IMR-90 (cell line): ENCODE measurements at regions not wholly inside any gene's neighbourhood (a gene's known extent, or its start where the extent isn't known, plus 50 kb on each side); places are given as distances from the start of the nearest gene placed in this dataset.

Experiments
- ATAC-seq: fragments of 200-7000 bp; cut with Tn5 transposase; 2 replicates; pipeline ENCODE4 v1.9.1; 2020; ENCODE audit warnings: low read depth, mild to moderate bottlenecking, moderate library complexity
- BruUV-seq: library from RNA; stranded (reverse); fragments of 400-500 nt; replicated peaks from 2 replicates; lab custom pipeline; 2021; lab: Mats Ljungman, UMichigan
- CTCF ChIA-PET: fragments of 300-600 bp; formaldehyde crosslinking; extraction: SDS; loops from one replicate; lab custom pipeline; 2021; ENCODE audit warnings: antibody characterized with exemption; lab: Yijun Ruan, JAX
- POLR2A ChIA-PET: fragments of 300-600 bp; sonication (Branson Sonifier 250); formaldehyde crosslinking; loops from one replicate; lab custom pipeline; 2022; ENCODE audit warnings: antibody characterized with exemption; ENCODE audit not compliant: unreplicated experiment; lab: Charles Lee
- DNase-seq: peaks from one replicate; pipeline ENCODE4 v3.0.0; 2013
- H2AFZ ChIP-seq: replicated peaks from 2 replicates; pipeline ENCODE3; 2013; ENCODE audit warnings: low read length, mild to moderate bottlenecking; ENCODE audit not compliant: poor library complexity
- H2AK5ac ChIP-seq: 2 replicates; pipeline ENCODE4 v1.6.1; 2013; ENCODE audit warnings: low read depth, low read length, inconsistent platforms
- H2AK9ac ChIP-seq: replicated peaks from 2 replicates; pipeline ENCODE3; 2013; ENCODE audit warnings: mild to moderate bottlenecking, low read depth, low read length, moderate library complexity; ENCODE audit not compliant: poor library complexity
- H2BK120ac ChIP-seq: 2 replicates; pipeline ENCODE4 v1.6.1; 2013; ENCODE audit warnings: low read depth, low read length, inconsistent platforms
- H2BK15ac ChIP-seq: 3 replicates; pipeline ENCODE4 v1.6.1; 2013; ENCODE audit warnings: low read depth, low read length, inconsistent platforms
- H2BK20ac ChIP-seq: 2 replicates; pipeline ENCODE4 v1.6.1; 2013; ENCODE audit warnings: low read depth, mild to moderate bottlenecking, inconsistent platforms, low read length, moderate library complexity
- H2BK5ac ChIP-seq: 2 replicates; pipeline ENCODE4 v1.6.1; 2013; ENCODE audit warnings: mild to moderate bottlenecking, low read depth, low read length, inconsistent platforms; ENCODE audit not compliant: poor library complexity, severe bottlenecking
- H3K14ac ChIP-seq: replicated peaks from 2 replicates; pipeline ENCODE4 v1.6.1; 2013; ENCODE audit warnings: low read depth, low read length, inconsistent platforms
- H3K18ac ChIP-seq: 2 replicates; pipeline ENCODE4 v1.6.1; 2013; ENCODE audit warnings: low read depth, low read length, control low read depth
- H3K23ac ChIP-seq: 2 replicates; pipeline ENCODE4 v1.6.1; 2013; ENCODE audit warnings: low read depth, low read length, inconsistent platforms
- H3K27ac ChIP-seq: 2 replicates; pipeline ENCODE4 v1.5.1; 2013; ENCODE audit warnings: mild to moderate bottlenecking, control low read depth, low read length; ENCODE audit not compliant: insufficient read depth
- H3K27me3 ChIP-seq: 2 replicates; pipeline ENCODE4 v1.6.1; 2013; ENCODE audit warnings: low read length; ENCODE audit not compliant: control insufficient read depth, insufficient read depth
- H3K36me3 ChIP-seq: 2 replicates; pipeline ENCODE4 v1.6.1; 2013; ENCODE audit warnings: low read length, mixed read lengths; ENCODE audit not compliant: control insufficient read depth, insufficient read depth
- H3K4ac ChIP-seq: 2 replicates; pipeline ENCODE4 v1.6.1; 2013; ENCODE audit warnings: low read depth, low read length, inconsistent platforms
- H3K4me1 ChIP-seq: 2 replicates; pipeline ENCODE4 v1.6.1; 2013; ENCODE audit warnings: low read length, mixed read lengths; ENCODE audit not compliant: control insufficient read depth, insufficient read depth
- H3K4me2 ChIP-seq: 2 replicates; pipeline ENCODE4 v1.6.1; 2013; ENCODE audit warnings: low read depth, mild to moderate bottlenecking, control low read depth, low read length, moderate library complexity
- H3K4me3 ChIP-seq: 2 replicates; pipeline ENCODE4 v1.5.1; 2013; ENCODE audit warnings: low read depth, mild to moderate bottlenecking, control low read depth, low read length, moderate library complexity; ENCODE audit not compliant: insufficient read depth
- H3K56ac ChIP-seq: 2 replicates; pipeline ENCODE4 v1.6.1; 2013; ENCODE audit warnings: low read length, inconsistent platforms; ENCODE audit not compliant: insufficient read depth; ENCODE audit errors: extremely low read depth
- H3K79me1 ChIP-seq, 2 experiments: 2 replicates each; pipeline ENCODE4 v1.6.1; 2013; ENCODE audit warnings: low read length in 2 of 2, inconsistent platforms in 1 of 2, low read depth in 1 of 2
- H3K9ac ChIP-seq: 2 replicates; pipeline ENCODE4 v1.6.1; 2013; ENCODE audit warnings: low read depth, low read length, control low read depth
- H3K9me1 ChIP-seq: 2 replicates; pipeline ENCODE4 v1.6.1; 2013; ENCODE audit warnings: low read length, inconsistent platforms; ENCODE audit not compliant: insufficient read depth
- H3K9me3 ChIP-seq: 2 replicates; pipeline ENCODE4 v1.6.1; 2013; ENCODE audit warnings: low read length; ENCODE audit not compliant: control insufficient read depth, insufficient read depth
- H4K20me1 ChIP-seq: 2 replicates; pipeline ENCODE4 v1.6.1; 2013; ENCODE audit warnings: low read length, inconsistent platforms; ENCODE audit not compliant: insufficient read depth
- H4K5ac ChIP-seq: 2 replicates; pipeline ENCODE4 v1.6.1; 2013; ENCODE audit warnings: mild to moderate bottlenecking, low read depth, low read length, control low read depth
- H4K8ac ChIP-seq, 2 experiments: 2 replicates each; pipeline ENCODE4 v1.6.1; 2013; ENCODE audit warnings: low read depth in 2 of 2, low read length in 2 of 2, control low read depth in 1 of 2, inconsistent platforms in 1 of 2
- H4K91ac ChIP-seq: 2 replicates; pipeline ENCODE4 v1.6.1; 2013; ENCODE audit warnings: low read depth, low read length, inconsistent platforms; ENCODE audit not compliant: insufficient read depth
- CEBPB ChIP-seq: IDR thresholded peaks from 2 replicates; pipeline ENCODE4 v1.6.1; 2012; ENCODE audit warnings: low read depth, low read length, improper control_type of control experiment
- RCOR1 ChIP-seq: IDR thresholded peaks from 2 replicates; pipeline ENCODE4 v1.6.1; 2012; ENCODE audit warnings: mild to moderate bottlenecking, low read length, improper control_type of control experiment; ENCODE audit not compliant: insufficient replicate concordance
- WGBS, 2 experiments: methylation state at CpG; one replicate each; pipeline versions ENCODE4 v1.1.5 to v1.1.7; 2013; ENCODE audit warnings: missing lambda C conversion rate in 2 of 2; ENCODE audit not compliant: insufficient read length in 1 of 2; ENCODE audit errors: extremely low coverage in 2 of 2; 5-methylcytosine and 5-hydroxymethylcytosine counted together
- dilution Hi-C: fragments of 300-500 bp; cut with HindIII; formaldehyde crosslinking; loops from one replicate; pipeline ENCODE4 v1.14.3; 2018; ENCODE audit warnings: low sequenced_read_pairs; ENCODE audit not compliant: unreplicated experiment
- in situ Hi-C: fragments of 300-500 bp; cut with MboI; formaldehyde crosslinking; loops from 3 replicates; pipeline ENCODE4 v1.14.3; 2019; ENCODE audit warnings: low sequenced_read_pairs, inconsistent platforms, mixed read lengths
- intact Hi-C: fragments of 100-400 bp; cut with micrococcal nuclease; formaldehyde crosslinking; loops from 2 replicates; pipeline ENCODE4 v1.10.0; 2022
- TF ChIP-seq, protein P1 (sequence below): fragments of 150-350 bp; IDR thresholded peaks from 2 replicates; pipeline ENCODE4 v1.6.1; 2017; ENCODE audit warnings: mild to moderate bottlenecking, antibody characterized with exemption, low read length, low read depth

DNA sequence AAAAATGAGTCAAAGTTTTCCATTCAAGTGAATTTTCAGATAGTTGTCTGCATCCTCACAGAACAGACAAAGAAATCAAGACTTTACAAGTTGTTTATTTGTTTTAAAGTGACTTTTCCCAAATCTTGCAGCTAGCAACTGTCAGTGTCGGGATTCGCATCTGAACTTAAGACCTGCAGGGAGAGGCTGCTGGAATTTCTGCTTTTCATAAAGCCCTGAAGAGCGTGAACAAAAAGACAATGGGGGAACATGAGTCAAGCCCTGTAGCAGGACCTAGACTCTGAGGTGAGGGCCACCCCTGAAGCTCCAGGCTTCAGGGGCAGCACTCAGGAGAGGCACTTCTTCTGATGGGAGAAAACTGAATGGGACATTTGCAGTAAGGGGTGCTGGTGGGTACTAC, 108.2 kb upstream of the CTAGE1 start:
- WGBS, 2 experiments, result 93% methylated on average over 3 of the region's 3 CpGs; no CpG with 5 or more reads in 1 of the 2 experiments
- Histone ChIP-seq H2BK120ac (no peak overlapping the region), H2BK20ac (no peak overlapping the region; the same call in 1 of the 2 replicates), H3K4me3 (no peak overlapping the region), H3K36me3 (no peaks in the 10 kb centered on the region), H3K4me2 (no peak overlapping the region), H2AK9ac (peak overlapping the region; percentile 37), H3K27ac (no peak overlapping the region), H4K5ac (no peak overlapping the region), H2AK5ac (no peak overlapping the region), H3K14ac (no peak overlapping the region), H3K23ac (no peak overlapping the region), H3K9me1 (no peaks in the 10 kb centered on the region), H4K8ac (no peak overlapping the region), H4K91ac (no peak overlapping the region), H4K20me1 (no peaks in the 10 kb centered on the region), H3K9me3 (no peaks in the 10 kb centered on the region), H3K27me3 (no peaks in the 10 kb centered on the region; the same call in 1 of the 2 replicates), H3K9ac (no peak overlapping the region), H3K56ac (no peak overlapping the region), H2BK5ac (no peak overlapping the region), H3K4ac (no peak overlapping the region; the same call in 1 of the 2 replicates), H2AFZ (peak overlapping the region; percentile 7), H3K79me1 (no peaks in the 10 kb centered on the region), H3K18ac (no peak overlapping the region), H2BK15ac (no peak overlapping the region), H3K4me1 (peaks cover 3% of the 10 kb centered on the region; the same call in 1 of the 2 replicates)
- intact Hi-C loops (no loop called here), dilution Hi-C loops (no loop called here), in situ Hi-C loops (no loop called here)
- POLR2A ChIA-PET, result no interaction called here
- TF ChIP-seq, protein P1, sequence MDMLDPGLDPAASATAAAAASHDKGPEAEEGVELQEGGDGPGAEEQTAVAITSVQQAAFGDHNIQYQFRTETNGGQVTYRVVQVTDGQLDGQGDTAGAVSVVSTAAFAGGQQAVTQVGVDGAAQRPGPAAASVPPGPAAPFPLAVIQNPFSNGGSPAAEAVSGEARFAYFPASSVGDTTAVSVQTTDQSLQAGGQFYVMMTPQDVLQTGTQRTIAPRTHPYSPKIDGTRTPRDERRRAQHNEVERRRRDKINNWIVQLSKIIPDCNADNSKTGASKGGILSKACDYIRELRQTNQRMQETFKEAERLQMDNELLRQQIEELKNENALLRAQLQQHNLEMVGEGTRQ, result no peak
- no peak for TF ChIP-seq CEBPB
- no peak for TF ChIP-seq RCOR1
- ATAC-seq (no peak), DNase-seq (no peak)
- CTCF ChIA-PET, result no interaction called here
- BruUV-seq, result no TSS peak
